Hepatocyte (in vitro differentiated cells): ENCODE measurements at regions not wholly inside any gene's neighbourhood (a gene's known extent, or its start where the extent isn't known, plus 50 kb on each side); places are given as distances from the start of the nearest gene placed in this dataset.

Experiments
- EZH2 ChIP-seq: fragments of 200-600 bp; sonication (generic); IDR thresholded peaks from 2 replicates; pipeline ENCODE4 v1.6.1; 2016; ENCODE audit warnings: antibody characterized with exemption, mild to moderate bottlenecking, borderline replicate concordance
- EZH2phosphoT487 ChIP-seq: fragments of 200-600 bp; sonication (generic); IDR thresholded peaks from one replicate; pipeline ENCODE4 v1.6.1; 2018; ENCODE audit warnings: antibody characterized with exemption, mild to moderate bottlenecking, low read depth, moderate library complexity; ENCODE audit not compliant: unreplicated experiment, severe bottlenecking
- TF ChIP-seq, protein P1 (sequence below): fragments of 200-600 bp; sonication (generic); IDR thresholded peaks from 2 replicates; pipeline ENCODE4 v1.5.1; 2016; ENCODE audit warnings: antibody characterized with exemption, mild to moderate bottlenecking; ENCODE audit not compliant: poor library complexity

GRCh38 chr6:137792160-137793033, 74.7 kb upstream of the TNFAIP3 start:
- no peak for TF ChIP-seq EZH2
- TF ChIP-seq, protein P1, sequence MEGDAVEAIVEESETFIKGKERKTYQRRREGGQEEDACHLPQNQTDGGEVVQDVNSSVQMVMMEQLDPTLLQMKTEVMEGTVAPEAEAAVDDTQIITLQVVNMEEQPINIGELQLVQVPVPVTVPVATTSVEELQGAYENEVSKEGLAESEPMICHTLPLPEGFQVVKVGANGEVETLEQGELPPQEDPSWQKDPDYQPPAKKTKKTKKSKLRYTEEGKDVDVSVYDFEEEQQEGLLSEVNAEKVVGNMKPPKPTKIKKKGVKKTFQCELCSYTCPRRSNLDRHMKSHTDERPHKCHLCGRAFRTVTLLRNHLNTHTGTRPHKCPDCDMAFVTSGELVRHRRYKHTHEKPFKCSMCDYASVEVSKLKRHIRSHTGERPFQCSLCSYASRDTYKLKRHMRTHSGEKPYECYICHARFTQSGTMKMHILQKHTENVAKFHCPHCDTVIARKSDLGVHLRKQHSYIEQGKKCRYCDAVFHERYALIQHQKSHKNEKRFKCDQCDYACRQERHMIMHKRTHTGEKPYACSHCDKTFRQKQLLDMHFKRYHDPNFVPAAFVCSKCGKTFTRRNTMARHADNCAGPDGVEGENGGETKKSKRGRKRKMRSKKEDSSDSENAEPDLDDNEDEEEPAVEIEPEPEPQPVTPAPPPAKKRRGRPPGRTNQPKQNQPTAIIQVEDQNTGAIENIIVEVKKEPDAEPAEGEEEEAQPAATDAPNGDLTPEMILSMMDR: no peak
- TF ChIP-seq EZH2phosphoT487: no peak
